ENCODE measurements at regions not wholly inside any gene's neighbourhood (a gene's known extent, or its start where the extent isn't known, plus 50 kb on each side); places are given as distances from the start of the nearest gene placed in this dataset.

- TF ChIP-seq CTCF (IDR thresholded peaks at IDR 0.05; ENCODE audit: unreplicated experiment): no peak
- H3K36me3 Mint-ChIP-seq (ENCODE audit: insufficient read depth): no peaks in the 10 kb centered on the region
- H3K9me3 Mint-ChIP-seq (ENCODE audit: low read depth): peaks cover 4% of the 10 kb centered on the region
- H3K4me1 Mint-ChIP-seq (ENCODE audit: low read depth): peaks cover 11% of the 10 kb centered on the region
- peaks cover 56% of the 10 kb centered on the region for H3K27me3 Mint-ChIP-seq
- DNase-seq (ENCODE audit: low spot score, unreplicated experiment): no peak
- H3K4me3 Mint-ChIP-seq (ENCODE audit: low read depth): no peak overlapping the region
- H3K27ac Mint-ChIP-seq: no peak overlapping the region
Measured at GRCh38 chr14:54253195-54253947, 143.4 kb upstream of the CDKN3 start.

GRCh38 chr14:54256156-54256555, 140.7 kb upstream of the CDKN3 start:
- peaks cover 6% of the 10 kb centered on the region for H3K9me3 Mint-ChIP-seq (ENCODE audit: low read depth)
- H3K27ac Mint-ChIP-seq: no peak overlapping the region

GRCh38 chr14:54257424-54257823, 139.4 kb upstream of the CDKN3 start:
- no peaks in the 10 kb centered on the region for H3K36me3 Mint-ChIP-seq (ENCODE audit: insufficient read depth)
- no peak overlapping the region for H3K4me3 Mint-ChIP-seq (ENCODE audit: low read depth)
- no peak for DNase-seq (ENCODE audit: low spot score, unreplicated experiment)
- no peak for TF ChIP-seq CTCF (IDR thresholded peaks at IDR 0.05; ENCODE audit: unreplicated experiment)
- H3K27ac Mint-ChIP-seq: no peak overlapping the region
- peaks cover 55% of the 10 kb centered on the region for H3K27me3 Mint-ChIP-seq
- H3K9me3 Mint-ChIP-seq (ENCODE audit: low read depth): peaks cover 8% of the 10 kb centered on the region
- H3K4me1 Mint-ChIP-seq (ENCODE audit: low read depth): peaks cover 19% of the 10 kb centered on the region

More at GRCh38 chr14:54256156-54256555, 140.7 kb upstream of the CDKN3 start:
- no peak for TF ChIP-seq CTCF (IDR thresholded peaks at IDR 0.05; ENCODE audit: unreplicated experiment)
- H3K27me3 Mint-ChIP-seq: peaks cover 66% of the 10 kb centered on the region
- H3K4me3 Mint-ChIP-seq (ENCODE audit: low read depth): no peak overlapping the region
- H3K4me1 Mint-ChIP-seq (ENCODE audit: low read depth): peaks cover 16% of the 10 kb centered on the region
- no peaks in the 10 kb centered on the region for H3K36me3 Mint-ChIP-seq (ENCODE audit: insufficient read depth)
- DNase-seq (ENCODE audit: low spot score, unreplicated experiment): no peak

- no peak for TF ChIP-seq CTCF (IDR thresholded peaks at IDR 0.05; ENCODE audit: unreplicated experiment)
- peaks cover 8% of the 10 kb centered on the region for H3K9me3 Mint-ChIP-seq (ENCODE audit: low read depth)
- peaks cover 19% of the 10 kb centered on the region for H3K4me1 Mint-ChIP-seq (ENCODE audit: low read depth)
- DNase-seq (ENCODE audit: low spot score, unreplicated experiment): no peak
- H3K36me3 Mint-ChIP-seq (ENCODE audit: insufficient read depth): no peaks in the 10 kb centered on the region
- no peak overlapping the region for H3K4me3 Mint-ChIP-seq (ENCODE audit: low read depth)
- peaks cover 49% of the 10 kb centered on the region for H3K27me3 Mint-ChIP-seq
- H3K27ac Mint-ChIP-seq: no peak overlapping the region
Measured at GRCh38 chr14:54258382-54258781, 138.4 kb upstream of the CDKN3 start.

GRCh38 chr14:54259821-54260220, 137.0 kb upstream of the CDKN3 start:
- no peak for TF ChIP-seq CTCF (IDR thresholded peaks at IDR 0.05; ENCODE audit: unreplicated experiment)
- no peak overlapping the region for H3K27ac Mint-ChIP-seq
- no peak for DNase-seq (ENCODE audit: low spot score, unreplicated experiment)
- no peaks in the 10 kb centered on the region for H3K36me3 Mint-ChIP-seq (ENCODE audit: insufficient read depth)
- H3K4me3 Mint-ChIP-seq (ENCODE audit: low read depth): no peak overlapping the region
- peaks cover 46% of the 10 kb centered on the region for H3K27me3 Mint-ChIP-seq
- peaks cover 6% of the 10 kb centered on the region for H3K9me3 Mint-ChIP-seq (ENCODE audit: low read depth)
- H3K4me1 Mint-ChIP-seq (ENCODE audit: low read depth): peaks cover 19% of the 10 kb centered on the region

Measured in progenitor cell of endocrine pancreas (in vitro differentiated cells).